ENCODE measurements at regions not wholly inside any gene's neighbourhood (a gene's known extent, or its start where the extent isn't known, plus 50 kb on each side); places are given as distances from the start of the nearest gene placed in this dataset.

- no peaks in the 10 kb centered on the region for H3K36me3 ChIP-seq (replicated peaks; ENCODE audit: insufficient read depth, low read depth)
- H4K20me1 ChIP-seq (ENCODE audit: insufficient read depth, poor library complexity, severe bottlenecking) = no peaks in the 10 kb centered on the region
- H3K4me3 ChIP-seq = no peak overlapping the region
- no peaks in the 10 kb centered on the region for H3K27me3 ChIP-seq
- peak overlapping the region; percentile 80 for H3K27ac ChIP-seq
- no peaks in the 10 kb centered on the region for H3K79me2 ChIP-seq
- peak overlapping the region; percentile 26 for H3K4me2 ChIP-seq
- no peak for TF ChIP-seq CTCF (IDR thresholded peaks at IDR 0.05; ENCODE audit: poor library complexity)
- TF ChIP-seq EZH2phosphoT487 (IDR thresholded peaks at IDR 0.05; ENCODE audit: low read depth, severe bottlenecking, unreplicated experiment) = no peak
- no peak for TF ChIP-seq EZH2 (IDR thresholded peaks at IDR 0.05; ENCODE audit: borderline replicate concordance)
- DNase-seq (ENCODE audit: low spot score) = no peak
- no peaks in the 10 kb centered on the region for H3K9me3 ChIP-seq (ENCODE audit: low read depth)
- peaks cover 33% of the 10 kb centered on the region for H3K4me1 ChIP-seq (ENCODE audit: insufficient read depth)
- 80% methylated on average over 8 of the region's 8 CpGs for WGBS (ENCODE audit: low lambda C conversion rate, missing lambda C conversion rate)
- H2AFZ ChIP-seq = no peak overlapping the region
- H3K9me2 ChIP-seq (replicated peaks; ENCODE audit: insufficient read depth) = no peaks in the 10 kb centered on the region
These were observed 59.6 kb upstream of the PLEKHG3 start for GRCh38 chr14:64644629-64645028.

- Histone ChIP-seq H3K9me3 (ENCODE audit: low read depth) (no peaks in the 10 kb centered on the region), H3K79me2 (no peaks in the 10 kb centered on the region), H3K36me3 (replicated peaks; ENCODE audit: insufficient read depth, low read depth) (no peaks in the 10 kb centered on the region), H3K9me2 (replicated peaks; ENCODE audit: insufficient read depth) (no peaks in the 10 kb centered on the region), H3K4me1 (ENCODE audit: insufficient read depth) (peaks cover 29% of the 10 kb centered on the region), H4K20me1 (ENCODE audit: insufficient read depth, poor library complexity, severe bottlenecking) (no peaks in the 10 kb centered on the region), H3K27ac (peak overlapping the region; percentile 80), H3K4me3 (no peak overlapping the region), H2AFZ (no peak overlapping the region), H3K27me3 (no peaks in the 10 kb centered on the region), H3K4me2 (peak overlapping the region; percentile 45)
- peak; percentile 74 for DNase-seq (ENCODE audit: low spot score)
- 37% methylated on average over 10 of the region's 10 CpGs for WGBS (ENCODE audit: low lambda C conversion rate, missing lambda C conversion rate)
- no peak for TF ChIP-seq EZH2phosphoT487 (IDR thresholded peaks at IDR 0.05; ENCODE audit: low read depth, severe bottlenecking, unreplicated experiment)
- no peak for TF ChIP-seq EZH2 (IDR thresholded peaks at IDR 0.05; ENCODE audit: borderline replicate concordance)
- TF ChIP-seq CTCF (IDR thresholded peaks at IDR 0.05; ENCODE audit: poor library complexity) = no peak
These were observed 58.9 kb upstream of the PLEKHG3 start for GRCh38 chr14:64645220-64645892.

GRCh38 chr14:64646103-64646502 is 58.1 kb upstream of the PLEKHG3 start:
- H3K27me3 ChIP-seq = no peaks in the 10 kb centered on the region
- no peak overlapping the region for H2AFZ ChIP-seq
- H3K4me3 ChIP-seq = no peak overlapping the region
- TF ChIP-seq EZH2phosphoT487 (IDR thresholded peaks at IDR 0.05; ENCODE audit: low read depth, severe bottlenecking, unreplicated experiment) = no peak
- TF ChIP-seq CTCF (IDR thresholded peaks at IDR 0.05; ENCODE audit: poor library complexity) = no peak
- TF ChIP-seq EZH2 (IDR thresholded peaks at IDR 0.05; ENCODE audit: borderline replicate concordance) = no peak
- H3K4me2 ChIP-seq = peak overlapping the region; percentile 45
- no peaks in the 10 kb centered on the region for H3K9me3 ChIP-seq (ENCODE audit: low read depth)
- no peaks in the 10 kb centered on the region for H3K9me2 ChIP-seq (replicated peaks; ENCODE audit: insufficient read depth)
- H3K36me3 ChIP-seq (replicated peaks; ENCODE audit: insufficient read depth, low read depth) = no peaks in the 10 kb centered on the region
- WGBS (ENCODE audit: low lambda C conversion rate, missing lambda C conversion rate) = 46% methylated on average over 5 of the region's 5 CpGs
- DNase-seq (ENCODE audit: low spot score) = peak; percentile 56
- H4K20me1 ChIP-seq (ENCODE audit: insufficient read depth, poor library complexity, severe bottlenecking) = no peaks in the 10 kb centered on the region
- H3K27ac ChIP-seq = peak overlapping the region; percentile 80
- no peaks in the 10 kb centered on the region for H3K79me2 ChIP-seq
- H3K4me1 ChIP-seq (ENCODE audit: insufficient read depth) = peaks cover 29% of the 10 kb centered on the region
